SK-N-MC (cell line): ENCODE measurements at regions not wholly inside any gene's neighbourhood (a gene's known extent, or its start where the extent isn't known, plus 50 kb on each side); places are given as distances from the start of the nearest gene placed in this dataset.

Experiments
- EZH2 ChIP-seq: fragments of 200-600 bp; sonication (generic); IDR thresholded peaks from one replicate; pipeline ENCODE4 v1.6.1; 2017; ENCODE audit warnings: antibody characterized with exemption
- FOXP2 ChIP-seq: optimal IDR thresholded peaks from 2 replicates; pipeline ENCODE3; 2011; ENCODE audit warnings: mild to moderate bottlenecking, moderate library complexity; ENCODE audit not compliant: insufficient read depth; ENCODE audit errors: extremely low read length, control extremely low read depth
- POLR2AphosphoS5 ChIP-seq: IDR thresholded peaks from 2 replicates; pipeline ENCODE4 v1.6.1; 2012; ENCODE audit warnings: mild to moderate bottlenecking, low read depth, low read length, borderline replicate concordance

DNA sequence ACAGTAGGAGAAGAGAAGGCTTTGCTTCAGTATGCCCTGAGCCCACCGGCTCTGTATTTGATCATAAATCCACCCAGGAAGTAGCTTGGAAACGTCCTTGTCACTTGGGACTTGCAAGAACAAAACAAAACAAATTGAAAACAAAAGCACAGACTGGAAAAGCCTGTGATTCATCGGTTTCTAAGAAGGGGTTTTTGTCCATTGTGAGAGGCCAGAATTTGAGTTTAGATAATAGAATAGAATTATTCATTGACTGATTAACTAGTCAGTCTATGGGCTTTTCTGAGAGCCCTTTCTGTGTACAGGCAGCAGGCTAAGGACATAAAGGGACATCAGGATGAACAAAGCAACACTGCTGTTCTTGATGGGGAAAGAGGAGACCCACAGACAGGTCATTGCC lies 424.8 kb downstream of the IRX1 start:
- TF ChIP-seq EZH2: no peak
- no peak for TF ChIP-seq POLR2AphosphoS5
- TF ChIP-seq FOXP2: no peak
